ENCODE measurements at regions not wholly inside any gene's neighbourhood (a gene's known extent, or its start where the extent isn't known, plus 50 kb on each side); places are given as distances from the start of the nearest gene placed in this dataset.

DNA sequence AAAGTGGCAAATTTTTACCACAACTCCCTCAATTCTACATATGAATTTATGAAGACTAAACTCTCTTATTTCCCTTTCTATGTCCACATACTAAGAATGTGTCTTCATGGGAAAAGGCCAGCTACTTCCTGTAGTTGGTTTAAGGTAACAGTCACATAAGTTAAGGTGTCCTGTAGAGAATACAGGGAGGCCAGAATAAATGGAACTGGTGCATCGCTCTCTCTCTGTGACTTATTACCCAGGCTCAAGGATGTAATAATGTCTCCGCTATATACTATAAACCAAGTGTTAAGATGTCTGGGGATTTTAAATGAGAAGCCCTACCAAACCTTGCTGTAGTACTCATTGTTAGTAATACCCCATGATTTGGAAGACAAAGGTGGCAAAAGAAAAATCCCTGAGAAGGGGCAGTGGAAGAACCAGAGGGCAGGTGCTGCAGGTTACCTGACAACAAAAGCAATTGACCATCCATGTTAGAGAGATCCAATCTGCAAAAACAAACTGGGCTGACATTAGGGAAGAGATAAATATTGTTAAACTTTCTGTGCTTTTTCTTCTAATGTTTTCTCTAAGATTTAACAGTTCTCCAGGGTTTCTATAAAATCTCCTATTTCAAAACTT, 372.8 kb downstream of the TMX3 start:
- Histone ChIP-seq H3F3A (ENCODE audit: low read depth) (no peaks in the 10 kb centered on the region), H2AFZ (ENCODE audit: low read length) (no peak overlapping the region), H3K79me2 (ENCODE audit: insufficient read depth, low read length) (no peaks in the 10 kb centered on the region), H3K4me3 (ENCODE audit: low read length, poor library complexity, severe bottlenecking) (no peak overlapping the region), H3K4me1 (ENCODE audit: insufficient read depth, low read length, poor library complexity, severe bottlenecking) (no peaks in the 10 kb centered on the region), H3K9me3 (ENCODE audit: insufficient read depth, low read depth, low read length) (no peaks in the 10 kb centered on the region), H3K9me2 (replicated peaks; ENCODE audit: low read depth, low read length) (no peaks in the 10 kb centered on the region), H3K27me3 (ENCODE audit: insufficient read depth, low read length, poor library complexity, severe bottlenecking) (no peaks in the 10 kb centered on the region), H3K9ac (ENCODE audit: low read depth, low read length, poor library complexity, severe bottlenecking) (no peak overlapping the region), H3K4me2 (ENCODE audit: low read depth, low read length, poor library complexity, severe bottlenecking) (no peak overlapping the region), H3K36me3 (ENCODE audit: insufficient read depth, low read length) (no peaks in the 10 kb centered on the region), H4K20me1 (ENCODE audit: insufficient read depth, low read length, poor library complexity, severe bottlenecking) (no peaks in the 10 kb centered on the region)
- no peak for TF ChIP-seq EZH2phosphoT487 (IDR thresholded peaks at IDR 0.05; ENCODE audit: borderline replicate concordance)
- TF ChIP-seq, protein P1, sequence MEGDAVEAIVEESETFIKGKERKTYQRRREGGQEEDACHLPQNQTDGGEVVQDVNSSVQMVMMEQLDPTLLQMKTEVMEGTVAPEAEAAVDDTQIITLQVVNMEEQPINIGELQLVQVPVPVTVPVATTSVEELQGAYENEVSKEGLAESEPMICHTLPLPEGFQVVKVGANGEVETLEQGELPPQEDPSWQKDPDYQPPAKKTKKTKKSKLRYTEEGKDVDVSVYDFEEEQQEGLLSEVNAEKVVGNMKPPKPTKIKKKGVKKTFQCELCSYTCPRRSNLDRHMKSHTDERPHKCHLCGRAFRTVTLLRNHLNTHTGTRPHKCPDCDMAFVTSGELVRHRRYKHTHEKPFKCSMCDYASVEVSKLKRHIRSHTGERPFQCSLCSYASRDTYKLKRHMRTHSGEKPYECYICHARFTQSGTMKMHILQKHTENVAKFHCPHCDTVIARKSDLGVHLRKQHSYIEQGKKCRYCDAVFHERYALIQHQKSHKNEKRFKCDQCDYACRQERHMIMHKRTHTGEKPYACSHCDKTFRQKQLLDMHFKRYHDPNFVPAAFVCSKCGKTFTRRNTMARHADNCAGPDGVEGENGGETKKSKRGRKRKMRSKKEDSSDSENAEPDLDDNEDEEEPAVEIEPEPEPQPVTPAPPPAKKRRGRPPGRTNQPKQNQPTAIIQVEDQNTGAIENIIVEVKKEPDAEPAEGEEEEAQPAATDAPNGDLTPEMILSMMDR (conservative IDR thresholded peaks at IDR 0.05; ENCODE audit: low read length): no peak

DNA sequence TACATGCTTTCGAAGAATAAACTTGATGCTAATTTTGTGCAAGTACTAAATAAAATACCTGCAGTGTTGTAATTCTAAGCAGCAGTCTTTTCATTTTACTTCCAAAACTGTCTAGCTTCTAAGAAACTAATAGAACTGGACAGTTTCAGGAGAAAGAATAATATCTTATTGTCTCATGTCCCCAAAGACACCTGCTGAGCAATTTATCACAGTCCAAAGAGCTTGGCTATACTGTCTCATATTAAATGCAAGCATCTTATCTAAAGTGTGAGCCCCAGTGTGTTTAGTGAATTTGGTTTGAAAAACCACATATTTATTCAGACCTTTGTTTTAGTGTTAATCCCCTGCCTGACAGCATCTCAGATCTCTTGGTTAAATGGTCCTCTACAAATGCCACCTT, 374.3 kb downstream of the TMX3 start:
- Histone ChIP-seq H3F3A (ENCODE audit: low read depth) (no peaks in the 10 kb centered on the region), H2AFZ (ENCODE audit: low read length) (no peak overlapping the region), H3K9me3 (ENCODE audit: insufficient read depth, low read depth, low read length) (no peaks in the 10 kb centered on the region), H4K20me1 (ENCODE audit: insufficient read depth, low read length, poor library complexity, severe bottlenecking) (no peaks in the 10 kb centered on the region), H3K36me3 (ENCODE audit: insufficient read depth, low read length) (no peaks in the 10 kb centered on the region), H3K9ac (ENCODE audit: low read depth, low read length, poor library complexity, severe bottlenecking) (no peak overlapping the region), H3K9me2 (replicated peaks; ENCODE audit: low read depth, low read length) (no peaks in the 10 kb centered on the region), H3K27me3 (ENCODE audit: insufficient read depth, low read length, poor library complexity, severe bottlenecking) (no peaks in the 10 kb centered on the region), H3K4me1 (ENCODE audit: insufficient read depth, low read length, poor library complexity, severe bottlenecking) (no peaks in the 10 kb centered on the region), H3K4me2 (ENCODE audit: low read depth, low read length, poor library complexity, severe bottlenecking) (no peak overlapping the region), H3K79me2 (ENCODE audit: insufficient read depth, low read length) (no peaks in the 10 kb centered on the region), H3K4me3 (ENCODE audit: low read length, poor library complexity, severe bottlenecking) (no peak overlapping the region)
- TF ChIP-seq EZH2phosphoT487 (IDR thresholded peaks at IDR 0.05; ENCODE audit: borderline replicate concordance): no peak
- TF ChIP-seq, protein P1 (conservative IDR thresholded peaks at IDR 0.05; ENCODE audit: low read length): no peak

DNA sequence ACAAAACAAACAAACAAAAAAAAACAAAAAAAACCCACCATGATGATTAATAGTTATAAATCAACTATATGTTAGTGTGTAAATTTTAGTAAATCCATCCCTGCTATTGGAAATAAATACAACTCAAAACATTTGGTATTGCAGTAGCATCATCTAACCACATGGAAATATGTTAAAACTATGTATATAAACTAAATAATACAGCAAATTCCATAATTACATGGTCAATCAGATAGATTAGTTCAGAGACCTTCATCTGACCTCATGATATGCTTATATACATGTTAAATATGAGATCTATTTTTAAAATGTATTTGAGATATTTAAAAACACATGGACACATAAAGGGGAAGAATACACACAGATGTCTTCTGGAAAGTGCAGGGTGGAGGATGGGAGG, 384.2 kb downstream of the TMX3 start:
- Histone ChIP-seq H3F3A (ENCODE audit: low read depth) (no peaks in the 10 kb centered on the region), H3K4me3 (ENCODE audit: low read length, poor library complexity, severe bottlenecking) (no peak overlapping the region), H3K79me2 (ENCODE audit: insufficient read depth, low read length) (no peaks in the 10 kb centered on the region), H4K20me1 (ENCODE audit: insufficient read depth, low read length, poor library complexity, severe bottlenecking) (no peaks in the 10 kb centered on the region), H3K36me3 (ENCODE audit: insufficient read depth, low read length) (no peaks in the 10 kb centered on the region), H3K9me2 (replicated peaks; ENCODE audit: low read depth, low read length) (no peaks in the 10 kb centered on the region), H3K9ac (ENCODE audit: low read depth, low read length, poor library complexity, severe bottlenecking) (no peak overlapping the region), H3K27me3 (ENCODE audit: insufficient read depth, low read length, poor library complexity, severe bottlenecking) (no peaks in the 10 kb centered on the region), H2AFZ (ENCODE audit: low read length) (no peak overlapping the region), H3K9me3 (ENCODE audit: insufficient read depth, low read depth, low read length) (no peaks in the 10 kb centered on the region), H3K4me1 (ENCODE audit: insufficient read depth, low read length, poor library complexity, severe bottlenecking) (no peaks in the 10 kb centered on the region), H3K4me2 (ENCODE audit: low read depth, low read length, poor library complexity, severe bottlenecking) (no peak overlapping the region)
- TF ChIP-seq, protein P1 (conservative IDR thresholded peaks at IDR 0.05; ENCODE audit: low read length): no peak; the same call in 1 of the 2 replicates
- TF ChIP-seq EZH2phosphoT487 (IDR thresholded peaks at IDR 0.05; ENCODE audit: borderline replicate concordance): no peak
